Breast epithelium (tissue), 4 donors: ENCODE measurements at regions not wholly inside any gene's neighbourhood (a gene's known extent, or its start where the extent isn't known, plus 50 kb on each side); places are given as distances from the start of the nearest gene placed in this dataset.

Experiments
- DNase-seq, 2 donors: peaks; one replicate each; pipeline ENCODE4 v3.0.0-alpha.2; 2019; ENCODE audit warnings: low spot score in 2 of 2
- H3K27ac ChIP-seq, 2 donors: fragments of 200-600 bp; sonication (generic) in 1 of 2; one replicate each; pipeline ENCODE4 v1.5.1; 2016 to 2019; ENCODE audit warnings: mild to moderate bottlenecking in 1 of 2
- H3K27me3 ChIP-seq, 2 donors: fragments of 200-600 bp; sonication (generic) in 1 of 2; one replicate each; pipeline versions ENCODE4 v1.5.1 to v1.6.0; 2017 to 2019; ENCODE audit warnings: control low read depth in 1 of 2, mild to moderate bottlenecking in 1 of 2
- H3K36me3 ChIP-seq: fragments of 200-600 bp; one replicate; pipeline ENCODE4 v1.5.1; 2019
- H3K4me1 ChIP-seq, 2 donors: fragments of 200-600 bp; sonication (generic); one replicate each; pipeline ENCODE4 v1.5.1; 2016 to 2019; ENCODE audit warnings: control low read depth in 1 of 2
- H3K4me3 ChIP-seq, 3 donors: fragments of 200-600 bp; sonication (generic); 1 replicate in 2 of 3; 2 replicates in 1 of 3; pipeline ENCODE4 v1.5.1; 2016 to 2019; ENCODE audit warnings: mild to moderate bottlenecking in 3 of 3, moderate library complexity in 2 of 3
- H3K9me3 ChIP-seq, 2 donors: fragments of 200-600 bp; sonication (generic) in 1 of 2; one replicate each; pipeline ENCODE4 v1.5.1; 2016 to 2019; ENCODE audit warnings: control low read depth in 1 of 2
- CTCF ChIP-seq, 3 donors: fragments of 450-650 bp; IDR thresholded peaks; one replicate each; pipeline ENCODE4 v1.5.1; 2016 to 2017; ENCODE audit warnings: antibody characterized with exemption in 3 of 3, mild to moderate bottlenecking in 3 of 3, moderate library complexity in 3 of 3
- POLR2A ChIP-seq: fragments of 450-650 bp; IDR thresholded peaks from one replicate; pipeline ENCODE4 v1.6.1; 2016; ENCODE audit warnings: antibody characterized with exemption, mild to moderate bottlenecking, moderate library complexity
- POLR2AphosphoS5 ChIP-seq, 3 donors: sonication (generic); formaldehyde crosslinking; IDR thresholded peaks; one replicate each; pipeline ENCODE4 v1.6.1; 2017; ENCODE audit warnings: antibody characterized with exemption in 3 of 3
- intact Hi-C: fragments of 100-400 bp; cut with DNase I; formaldehyde crosslinking; loops from one replicate; pipeline ENCODE4 v1.15.1; 2023; ENCODE audit warnings: low total_unique reads

DNA sequence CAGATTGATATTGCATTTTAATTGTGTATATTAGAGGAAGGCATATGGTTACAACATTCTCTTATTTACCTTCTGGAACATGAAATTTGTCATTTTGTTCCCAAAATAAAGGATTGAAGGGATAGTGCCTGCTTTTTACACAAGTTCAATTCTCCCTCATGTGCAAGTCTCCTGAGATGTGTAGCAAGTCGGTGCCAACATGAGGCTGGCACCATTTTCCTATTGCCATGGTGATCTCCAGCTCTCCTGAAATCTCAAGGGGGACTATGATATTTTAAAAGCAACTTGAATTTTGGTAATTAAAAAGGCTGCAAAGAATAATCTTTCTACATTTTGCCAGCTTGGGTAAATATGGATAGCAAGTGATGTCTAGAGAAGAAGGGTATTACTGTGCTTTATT, 693.3 kb upstream of the WWC1 start:
- no peaks in the 10 kb centered on the region for H3K36me3 ChIP-seq
- TF ChIP-seq POLR2AphosphoS5 (IDR thresholded peaks at IDR 0.05) (no peak), POLR2A (no peak), CTCF (IDR thresholded peaks at IDR 0.05) (no peak)
- intact Hi-C loops, result no loop called here

DNA sequence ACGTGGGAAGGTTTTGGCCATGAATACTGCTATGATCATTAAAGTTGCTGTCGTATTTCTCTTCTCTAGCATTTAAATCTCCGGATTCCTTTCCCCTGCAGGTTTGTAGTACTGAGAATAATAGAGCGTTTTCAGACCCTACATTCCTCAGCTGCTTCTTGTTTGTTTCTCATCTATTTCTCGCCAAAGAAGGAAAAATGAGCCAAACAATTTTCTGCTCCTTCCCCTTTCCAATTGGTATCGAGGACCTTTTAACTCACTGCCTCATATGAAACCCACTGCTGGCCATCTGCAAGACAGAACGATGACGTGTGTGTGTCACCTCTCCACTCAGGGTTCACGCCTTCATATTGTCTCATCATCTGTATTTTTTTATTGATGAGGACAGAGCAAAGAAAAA, 689.4 kb upstream of the WWC1 start:
- intact Hi-C loops, result no loop called here
- Histone ChIP-seq H3K36me3 (no peaks in the 10 kb centered on the region), H3K4me3 (no peak overlapping the region), H3K27me3 (no peaks in the 10 kb centered on the region), H3K9me3 (no peaks in the 10 kb centered on the region), H3K4me1 (no peaks in the 10 kb centered on the region), H3K27ac (no peak overlapping the region)
- no peak for DNase-seq
- no peak for TF ChIP-seq POLR2AphosphoS5 (IDR thresholded peaks at IDR 0.05)
- TF ChIP-seq POLR2A, result no peak
- no peak for TF ChIP-seq CTCF (IDR thresholded peaks at IDR 0.05)

More for the DNA sequence above, 693.3 kb upstream of the WWC1 start:
- no peak overlapping the region for H3K27ac ChIP-seq
- no peak for DNase-seq
- no peaks in the 10 kb centered on the region for H3K27me3 ChIP-seq
- H3K4me1 ChIP-seq, result no peaks in the 10 kb centered on the region
- H3K4me3 ChIP-seq, result no peak overlapping the region
- no peaks in the 10 kb centered on the region for H3K9me3 ChIP-seq

GRCh38 chr5:167603135-167603534, 688.3 kb upstream of the WWC1 start:
- H3K36me3 ChIP-seq, result no peaks in the 10 kb centered on the region
- TF ChIP-seq POLR2A (no peak), CTCF (IDR thresholded peaks at IDR 0.05) (no peak), POLR2AphosphoS5 (IDR thresholded peaks at IDR 0.05) (no peak)
- H3K4me1 ChIP-seq, result no peaks in the 10 kb centered on the region
- no peak overlapping the region for H3K27ac ChIP-seq
- DNase-seq, result no peak
- intact Hi-C loops, result no loop called here
- no peaks in the 10 kb centered on the region for H3K27me3 ChIP-seq
- H3K4me3 ChIP-seq, result no peak overlapping the region
- no peaks in the 10 kb centered on the region for H3K9me3 ChIP-seq

GRCh38 chr5:167608390-167609272, 682.8 kb upstream of the WWC1 start:
- Histone ChIP-seq H3K4me3 (no peak overlapping the region), H3K4me1 (no peaks in the 10 kb centered on the region), H3K36me3 (no peaks in the 10 kb centered on the region), H3K27ac (no peak overlapping the region), H3K27me3 (no peaks in the 10 kb centered on the region), H3K9me3 (no peaks in the 10 kb centered on the region)
- intact Hi-C loops, result no loop called here
- TF ChIP-seq POLR2AphosphoS5 (IDR thresholded peaks at IDR 0.05) (no peak), POLR2A (no peak), CTCF (IDR thresholded peaks at IDR 0.05) (no peak)
- DNase-seq, result no peak

DNA sequence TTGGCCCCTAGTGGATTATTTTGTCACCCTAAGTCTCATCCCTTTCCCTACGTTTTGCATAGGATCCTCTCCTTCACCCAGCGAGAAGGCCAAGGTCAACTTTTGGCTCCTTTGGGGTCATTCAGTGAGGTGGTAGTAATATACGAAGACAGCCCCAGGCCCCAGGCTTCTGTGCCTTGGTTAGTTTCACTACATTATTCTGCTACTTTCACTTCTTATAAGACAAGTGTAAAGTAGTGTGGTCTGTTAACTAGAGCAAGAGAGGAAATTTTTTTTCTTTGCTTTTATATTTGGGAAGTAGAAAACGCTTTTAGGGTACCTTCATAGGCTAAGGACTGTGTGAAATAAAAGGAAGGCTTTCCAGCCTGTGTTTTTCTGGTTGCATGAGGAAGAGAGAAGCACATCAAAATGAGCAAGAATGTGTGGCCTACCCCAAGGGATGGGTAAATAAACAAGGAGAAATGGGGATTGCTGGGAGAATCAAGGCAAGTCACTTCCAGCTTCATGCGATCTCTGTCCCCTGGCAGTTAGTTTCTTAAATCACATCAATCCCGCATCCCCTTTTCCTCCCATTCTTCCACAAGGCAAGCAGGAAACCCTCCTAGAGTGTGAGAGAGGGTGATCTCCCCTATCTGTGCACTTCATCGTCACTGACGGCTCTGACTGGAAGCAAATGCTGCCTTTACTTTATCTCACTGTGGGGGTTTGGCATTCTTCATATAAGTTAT, 677.0 kb upstream of the WWC1 start:
- no peak for DNase-seq
- Histone ChIP-seq H3K36me3 (no peaks in the 10 kb centered on the region), H3K27ac (no peak overlapping the region), H3K27me3 (no peaks in the 10 kb centered on the region), H3K4me1 (no peaks in the 10 kb centered on the region), H3K4me3 (no peak overlapping the region), H3K9me3 (no peaks in the 10 kb centered on the region)
- intact Hi-C loops, result no loop called here
- TF ChIP-seq POLR2AphosphoS5 (IDR thresholded peaks at IDR 0.05) (no peak), CTCF (IDR thresholded peaks at IDR 0.05) (no peak), POLR2A (no peak)
